SK-N-SH (cell line): ENCODE measurements at regions not wholly inside any gene's neighbourhood (a gene's known extent, or its start where the extent isn't known, plus 50 kb on each side); places are given as distances from the start of the nearest gene placed in this dataset.

ENCODE experiments used
- CTCF ChIA-PET: fragments of 300-600, 350-600 bp; formaldehyde crosslinking; extraction: SDS; loops from one replicate; lab custom pipeline; 2021; lab: Yijun Ruan, JAX
- POLR2A ChIA-PET: fragments of 350-600 bp; sonication (Branson Sonifier 250); formaldehyde crosslinking; extraction: SDS; loops from one replicate; lab custom pipeline; 2020; ENCODE audit warnings: antibody characterized with exemption, inconsistent platforms; lab: Yijun Ruan, JAX
- DNase-seq: peaks from one replicate; pipeline ENCODE4 v3.0.0; 2012
- H2AFZ ChIP-seq: fragments of 200-600 bp; sonication (generic); 2 replicates; pipeline ENCODE4 v1.8.1; 2016; ENCODE audit warnings: antibody characterized with exemption, mild to moderate bottlenecking, low read depth
- H3F3A ChIP-seq: fragments of 200-600 bp; sonication (generic); replicated peaks from 2 replicates; pipeline ENCODE3; 2016; ENCODE audit warnings: antibody characterized with exemption, mild to moderate bottlenecking; ENCODE audit not compliant: insufficient read depth
- H3K27ac ChIP-seq, 2 experiments: fragments of 200-500 bp in 1 of 2; fragments of 200-600 bp in 1 of 2; sonication (Bioruptor generic) in 1 of 2; sonication (generic), shearing (Covaris generic) in 1 of 2; 2 replicates each; pipeline versions ENCODE4 v1.5.1 to v1.6.1; 2014 to 2016; ENCODE audit warnings: low read depth in 2 of 2, inconsistent platforms in 1 of 2, low read length in 1 of 2, mild to moderate bottlenecking in 1 of 2, mixed read lengths in 1 of 2
- H3K27me3 ChIP-seq: fragments of 200-600 bp; sonication (generic), shearing (Covaris generic); 2 replicates; pipeline ENCODE4 v1.6.1; 2016; ENCODE audit warnings: mixed run types; ENCODE audit not compliant: insufficient read depth
- H3K36me3 ChIP-seq, 2 experiments: fragments of 200-500 bp in 1 of 2; fragments of 200-600 bp in 1 of 2; sonication (Bioruptor generic) in 1 of 2; sonication (generic) in 1 of 2; replicated peaks in 1 of 2; 2 replicates each; pipeline versions ENCODE3 to v1.5.1; 2014 to 2016; ENCODE audit warnings: low read length in 1 of 2, mild to moderate bottlenecking in 1 of 2; ENCODE audit not compliant: insufficient read depth in 2 of 2, control insufficient read depth in 1 of 2
- H3K4me1 ChIP-seq, 2 experiments: fragments of 200-500 bp in 1 of 2; fragments of 200-600 bp in 1 of 2; sonication (Bioruptor generic) in 1 of 2; sonication (generic), shearing (Covaris generic) in 1 of 2; 2 replicates each; pipeline versions ENCODE4 v1.5.1 to v1.6.1; 2014 to 2016; ENCODE audit warnings: low read depth in 1 of 2, low read length in 1 of 2, mixed run types in 1 of 2; ENCODE audit not compliant: insufficient read depth in 2 of 2, control insufficient read depth in 1 of 2
- H3K4me2 ChIP-seq: fragments of 200-600 bp; sonication (generic), shearing (Covaris generic); 2 replicates; pipeline ENCODE4 v1.6.1; 2017; ENCODE audit warnings: mixed run types
- H3K4me3 ChIP-seq, 2 experiments: fragments of 200-500 bp in 1 of 2; fragments of 200-600 bp in 1 of 2; sonication (Bioruptor generic) in 1 of 2; sonication (generic), shearing (Covaris generic) in 1 of 2; 2 replicates each; pipeline versions ENCODE4 v1.5.1 to v1.8.1; 2014 to 2016; ENCODE audit warnings: low read depth in 2 of 2, inconsistent platforms in 1 of 2, low read length in 1 of 2, mild to moderate bottlenecking in 1 of 2, mixed read lengths in 1 of 2, moderate library complexity in 1 of 2
- H3K79me2 ChIP-seq: fragments of 200-600 bp; sonication (generic); 2 replicates; pipeline ENCODE4 v1.8.1; 2017; ENCODE audit warnings: mild to moderate bottlenecking; ENCODE audit not compliant: insufficient read depth
- H3K9ac ChIP-seq: fragments of 200-600 bp; sonication (generic); 2 replicates; pipeline ENCODE4 v1.6.1; 2017; ENCODE audit warnings: mixed run types
- H3K9me2 ChIP-seq: fragments of 200-600 bp; sonication (generic); 2 replicates; pipeline ENCODE4 v1.6.1; 2017; ENCODE audit warnings: mixed run types
- H3K9me3 ChIP-seq: fragments of 200-600 bp; sonication (generic); 2 replicates; pipeline ENCODE4 v1.6.1; 2017; ENCODE audit warnings: mixed run types, mild to moderate bottlenecking, moderate library complexity
- H4K20me1 ChIP-seq: fragments of 200-600 bp; sonication (generic); 2 replicates; pipeline ENCODE4 v1.6.1; 2017; ENCODE audit warnings: mild to moderate bottlenecking, mixed run types; ENCODE audit not compliant: insufficient read depth
- JUND ChIP-seq: IDR thresholded peaks from 2 replicates; pipeline ENCODE4 v1.4.0; 2012
- RAD21 ChIP-seq: IDR thresholded peaks from 2 replicates; pipeline ENCODE4 v1.6.1; 2012; ENCODE audit warnings: mild to moderate bottlenecking, low read length
- YY1 ChIP-seq: IDR thresholded peaks from 2 replicates; pipeline ENCODE4 v1.4.0; 2012; ENCODE audit warnings: low read depth, mild to moderate bottlenecking
- WGBS: methylation state at CpG from one replicate; pipeline ENCODE4 v1.1.6; 2017; ENCODE audit warnings: low lambda C conversion rate; 5-methylcytosine and 5-hydroxymethylcytosine counted together
- small RNA-seq, 7 experiments: library from RNA; depleted of rRNA; stranded (forward); fragments of <200 nt; gene quantifications; one replicate each; pipeline ENCODE3, GENCODE V24; 2012
- TF ChIP-seq, protein P1 (sequence below): fragments of 200-600 bp; sonication (generic); IDR thresholded peaks from 2 replicates; pipeline ENCODE4 v1.6.1; 2017; ENCODE audit warnings: antibody characterized with exemption, mild to moderate bottlenecking, moderate library complexity

DNA sequence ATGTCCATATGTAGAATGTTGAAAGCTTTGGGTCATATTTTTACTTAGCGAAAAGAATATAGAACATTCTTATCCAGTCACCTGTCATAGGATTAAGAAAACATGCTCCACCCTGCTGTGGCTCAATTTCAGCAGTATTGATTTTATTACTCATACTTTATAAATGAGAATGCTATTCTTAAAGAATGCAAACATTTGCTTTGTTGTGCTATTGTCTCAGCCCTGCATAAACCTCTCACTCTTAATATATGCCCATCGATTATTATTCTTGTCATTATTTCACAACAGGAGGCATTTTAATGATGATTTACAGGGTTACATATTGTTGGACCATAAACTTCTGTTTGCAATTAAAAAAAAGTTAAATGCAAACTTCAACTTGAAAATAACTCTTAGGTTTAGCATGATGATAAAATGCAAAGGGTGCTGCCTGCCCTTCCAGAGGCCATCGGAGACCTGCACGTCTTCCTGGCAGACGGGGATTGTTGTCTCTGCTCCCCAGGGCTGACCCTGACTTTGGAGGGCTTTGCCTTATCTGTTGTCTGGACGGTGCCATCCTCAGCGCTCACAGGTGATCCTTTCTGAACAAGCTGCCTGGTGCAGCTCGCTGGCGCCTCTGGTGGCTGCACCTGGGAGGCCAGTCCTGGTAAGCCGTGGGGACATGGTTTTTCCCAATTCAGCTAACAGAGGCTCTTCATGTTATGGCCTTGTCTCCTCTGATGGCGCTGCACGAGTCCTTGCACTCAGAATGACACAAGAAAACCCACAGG lies 50.0 kb upstream of the SHH start:
- Histone ChIP-seq H2AFZ (no peak overlapping the region), H3K4me3 (no peak overlapping the region), H3F3A (no peaks in the 10 kb centered on the region), H3K4me2 (no peak overlapping the region), H4K20me1 (no peaks in the 10 kb centered on the region), H3K27ac (no peak overlapping the region), H3K27me3 (peaks cover 76% of the 10 kb centered on the region), H3K79me2 (no peaks in the 10 kb centered on the region), H3K9me2 (no peaks in the 10 kb centered on the region), H3K4me1 (peaks cover 0 to 11% of the 10 kb centered on the region in 2 experiments; a peak in 2 of 4 replicates), H3K9ac (no peak overlapping the region), H3K9me3 (no peaks in the 10 kb centered on the region), H3K36me3 (no peaks in the 10 kb centered on the region)
- POLR2A ChIA-PET = no interaction called here
- CTCF ChIA-PET = interaction anchor here (0.9 to 2.8 kb wide), 3 partner anchors 9 to 47 kb away, joined by 3 to 14 read pairs (median 8); no protein-coding TSS in a partner anchor
- TF ChIP-seq RAD21 (no peak), YY1 (no peak), JUND (no peak)
- TF ChIP-seq, protein P1, sequence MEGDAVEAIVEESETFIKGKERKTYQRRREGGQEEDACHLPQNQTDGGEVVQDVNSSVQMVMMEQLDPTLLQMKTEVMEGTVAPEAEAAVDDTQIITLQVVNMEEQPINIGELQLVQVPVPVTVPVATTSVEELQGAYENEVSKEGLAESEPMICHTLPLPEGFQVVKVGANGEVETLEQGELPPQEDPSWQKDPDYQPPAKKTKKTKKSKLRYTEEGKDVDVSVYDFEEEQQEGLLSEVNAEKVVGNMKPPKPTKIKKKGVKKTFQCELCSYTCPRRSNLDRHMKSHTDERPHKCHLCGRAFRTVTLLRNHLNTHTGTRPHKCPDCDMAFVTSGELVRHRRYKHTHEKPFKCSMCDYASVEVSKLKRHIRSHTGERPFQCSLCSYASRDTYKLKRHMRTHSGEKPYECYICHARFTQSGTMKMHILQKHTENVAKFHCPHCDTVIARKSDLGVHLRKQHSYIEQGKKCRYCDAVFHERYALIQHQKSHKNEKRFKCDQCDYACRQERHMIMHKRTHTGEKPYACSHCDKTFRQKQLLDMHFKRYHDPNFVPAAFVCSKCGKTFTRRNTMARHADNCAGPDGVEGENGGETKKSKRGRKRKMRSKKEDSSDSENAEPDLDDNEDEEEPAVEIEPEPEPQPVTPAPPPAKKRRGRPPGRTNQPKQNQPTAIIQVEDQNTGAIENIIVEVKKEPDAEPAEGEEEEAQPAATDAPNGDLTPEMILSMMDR = peak; percentile 53
- DNase-seq = no peak
- WGBS = 9% methylated on average over 7 of the region's 12 CpGs

Small RNAs in the stretch of these regions (small RNA-seq; reads per million reads assigned to genes)
- gene AC093813.1 (0 reads per million in 7 experiments), gene RF00019 (0 reads per million in 7 experiments)
